ENCODE measurements at regions not wholly inside any gene's neighbourhood (a gene's known extent, or its start where the extent isn't known, plus 50 kb on each side); places are given as distances from the start of the nearest gene placed in this dataset.
A peak's percentile ranks its signal among the peaks of the same experiment; 100 is the strongest.

DNA sequence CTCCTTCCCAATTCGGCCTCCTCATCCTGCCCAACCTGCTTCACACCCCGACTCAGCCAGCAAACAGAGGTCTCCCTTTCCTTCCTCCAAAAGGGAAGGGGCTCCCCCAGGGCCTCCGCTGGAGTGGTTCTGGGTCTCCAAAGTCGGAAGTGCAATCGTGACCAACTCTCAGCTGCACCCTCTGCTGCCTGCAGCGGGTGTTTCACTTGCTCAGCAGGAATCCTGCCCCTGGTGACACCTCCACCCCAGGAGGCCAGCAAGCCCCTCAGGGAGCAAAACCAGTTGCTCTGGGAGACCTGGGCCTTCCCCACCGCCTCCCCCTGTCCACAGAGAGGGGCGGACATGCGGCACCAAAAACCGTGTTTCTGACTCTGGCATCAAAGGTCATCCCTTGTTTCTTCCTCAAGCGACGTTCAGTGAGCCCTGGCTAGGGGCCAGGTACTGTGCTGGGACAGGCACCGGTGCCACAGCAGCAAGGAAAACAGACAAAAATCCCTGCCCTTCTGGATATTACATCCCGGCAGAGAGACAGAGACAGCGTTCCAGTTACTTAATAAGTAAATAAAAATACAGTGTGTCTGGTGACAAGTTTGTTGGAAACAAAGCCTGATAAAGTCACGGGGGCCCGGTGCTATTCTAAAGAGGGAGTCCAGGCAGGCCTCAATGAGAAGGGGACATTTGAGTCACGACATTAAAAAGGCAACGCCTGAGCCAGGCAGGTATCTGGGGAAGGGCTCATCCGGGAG is 219.0 kb downstream of the BMP7 start:
- CTCF ChIA-PET: no interaction called here
- no peaks in the 10 kb centered on the region for H3K36me3 Mint-ChIP-seq
- H3K4me1 Mint-ChIP-seq: no peaks in the 10 kb centered on the region
- no peak for ATAC-seq
- no peak overlapping the region for H3K27ac Mint-ChIP-seq
- no peaks in the 10 kb centered on the region for H3K27me3 Mint-ChIP-seq
- no peak for DNase-seq
- no peak overlapping the region for H3K4me3 Mint-ChIP-seq
- H3K9me3 Mint-ChIP-seq (ENCODE audit: low read depth): no peaks in the 10 kb centered on the region

DNA sequence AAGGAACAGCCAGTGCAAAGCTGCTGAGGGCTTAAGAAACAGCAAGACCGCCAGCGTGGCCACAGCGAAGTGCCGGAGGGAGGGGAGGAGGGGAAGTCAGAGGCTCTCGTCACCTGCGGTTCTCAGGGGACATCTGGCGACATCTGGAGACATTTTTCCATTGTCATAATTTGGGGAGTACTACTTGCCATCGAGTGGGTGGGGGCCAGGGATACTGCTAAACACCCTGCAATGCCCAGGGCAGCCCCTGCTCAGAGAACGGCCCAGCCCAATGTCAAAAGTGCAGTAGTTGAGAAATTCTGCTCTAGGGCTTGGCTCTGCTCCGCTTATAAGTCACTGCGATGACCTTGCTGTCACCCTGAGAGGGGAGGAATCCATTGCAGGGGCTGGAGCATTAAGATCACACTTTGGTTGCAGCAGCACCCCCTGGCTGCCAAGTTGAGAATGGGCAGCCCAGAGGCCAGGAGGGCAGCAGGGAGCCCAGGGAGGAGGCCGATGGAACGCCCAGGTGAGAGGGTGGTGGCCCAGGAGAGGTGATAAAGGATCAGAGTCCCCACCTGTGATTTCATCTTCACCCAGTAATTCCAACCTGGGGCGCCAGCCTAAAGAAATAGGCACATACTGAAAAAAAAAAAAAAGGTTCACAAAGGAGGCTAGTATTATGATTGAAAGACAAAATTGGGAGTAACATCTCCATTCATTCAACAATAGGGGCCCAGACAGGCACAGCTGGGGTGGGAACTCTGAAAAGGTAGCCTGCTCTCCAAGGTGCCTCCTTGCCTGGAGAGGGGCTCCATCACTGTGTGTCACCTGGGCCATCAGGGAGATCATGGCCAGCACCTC is 218.2 kb downstream of the BMP7 start:
- Mint-ChIP-seq H3K27me3 (no peaks in the 10 kb centered on the region), H3K27ac (no peak overlapping the region), H3K4me1 (no peaks in the 10 kb centered on the region), H3K4me3 (no peak overlapping the region), H3K36me3 (no peaks in the 10 kb centered on the region), H3K9me3 (ENCODE audit: low read depth) (no peaks in the 10 kb centered on the region)
- ATAC-seq (no peak), DNase-seq (no peak)
- CTCF ChIA-PET: no interaction called here

DNA sequence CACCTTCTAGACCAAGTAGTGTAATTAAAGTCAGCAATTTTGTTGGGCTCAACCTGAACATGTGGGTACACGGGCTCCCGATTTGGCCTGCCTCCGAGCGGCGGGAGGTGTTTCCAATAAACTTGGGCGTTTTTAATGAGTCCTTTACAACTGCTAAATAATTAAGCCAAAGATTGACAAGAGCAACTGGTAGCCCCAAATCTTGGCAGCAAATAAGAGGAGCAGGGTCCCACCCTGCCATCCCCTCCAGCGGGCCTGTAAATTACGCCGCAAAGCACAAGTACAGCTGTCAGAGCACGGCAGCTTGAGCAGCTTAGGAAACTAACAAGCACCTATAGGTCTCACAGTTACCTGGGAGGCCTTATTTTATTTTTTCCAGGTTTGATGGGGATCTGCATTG is 217.1 kb downstream of the BMP7 start:
- Mint-ChIP-seq H3K36me3 (no peaks in the 10 kb centered on the region), H3K27me3 (no peaks in the 10 kb centered on the region), H3K4me1 (no peaks in the 10 kb centered on the region), H3K9me3 (ENCODE audit: low read depth) (no peaks in the 10 kb centered on the region), H3K4me3 (no peak overlapping the region), H3K27ac (no peak overlapping the region)
- no peak for ATAC-seq
- CTCF ChIA-PET: no interaction called here
- DNase-seq: no peak

DNA sequence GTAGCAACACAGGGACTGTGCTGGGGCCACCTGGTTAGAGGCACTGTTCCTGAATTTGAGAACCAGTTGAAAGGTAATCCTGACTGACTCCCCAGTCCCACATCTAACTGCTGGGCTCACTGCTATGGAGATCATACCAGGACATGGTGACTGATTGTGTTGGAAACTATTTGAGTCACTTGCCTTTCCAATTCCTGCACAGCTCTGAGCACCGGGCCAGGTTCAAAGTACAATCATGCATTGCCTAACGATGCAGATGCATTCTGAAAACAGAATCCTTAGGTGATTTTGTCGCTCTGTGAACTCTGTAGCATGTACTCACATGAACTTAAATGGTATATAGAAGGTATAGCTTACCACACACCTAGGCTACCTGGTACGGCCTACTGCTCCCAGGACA is 215.3 kb downstream of the BMP7 start:
- CTCF ChIA-PET: no interaction called here
- no peak for DNase-seq
- Mint-ChIP-seq H3K27ac (no peak overlapping the region), H3K4me3 (no peak overlapping the region), H3K27me3 (no peaks in the 10 kb centered on the region), H3K4me1 (no peaks in the 10 kb centered on the region), H3K36me3 (no peaks in the 10 kb centered on the region), H3K9me3 (ENCODE audit: low read depth) (no peaks in the 10 kb centered on the region)
- no peak for ATAC-seq

DNA sequence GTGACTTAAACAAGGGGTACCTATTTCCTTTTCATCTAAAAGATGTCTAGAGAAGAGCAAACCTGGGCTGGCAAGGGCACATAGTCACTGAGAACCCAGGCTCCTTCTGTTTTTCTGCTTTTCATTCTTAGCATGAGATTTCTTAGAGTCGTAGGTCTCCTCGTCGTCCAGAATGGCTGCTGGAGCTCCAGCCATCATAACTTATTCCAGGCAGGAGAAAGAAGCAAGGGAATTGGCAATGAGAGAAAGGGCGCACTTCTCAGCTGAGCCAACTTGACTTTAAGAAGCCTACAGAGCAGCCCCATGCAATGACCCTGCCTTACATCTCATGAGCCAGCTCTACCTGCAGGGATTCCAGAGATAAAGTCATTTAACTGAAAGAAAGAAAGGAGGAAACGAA is 213.4 kb downstream of the BMP7 start:
- DNase-seq: no peak
- Mint-ChIP-seq H3K4me3 (no peak overlapping the region), H3K36me3 (no peaks in the 10 kb centered on the region), H3K4me1 (no peaks in the 10 kb centered on the region), H3K9me3 (ENCODE audit: low read depth) (no peaks in the 10 kb centered on the region), H3K27me3 (peaks cover 1% of the 10 kb centered on the region), H3K27ac (no peak overlapping the region)
- no peak for ATAC-seq
- CTCF ChIA-PET: no interaction called here

DNA sequence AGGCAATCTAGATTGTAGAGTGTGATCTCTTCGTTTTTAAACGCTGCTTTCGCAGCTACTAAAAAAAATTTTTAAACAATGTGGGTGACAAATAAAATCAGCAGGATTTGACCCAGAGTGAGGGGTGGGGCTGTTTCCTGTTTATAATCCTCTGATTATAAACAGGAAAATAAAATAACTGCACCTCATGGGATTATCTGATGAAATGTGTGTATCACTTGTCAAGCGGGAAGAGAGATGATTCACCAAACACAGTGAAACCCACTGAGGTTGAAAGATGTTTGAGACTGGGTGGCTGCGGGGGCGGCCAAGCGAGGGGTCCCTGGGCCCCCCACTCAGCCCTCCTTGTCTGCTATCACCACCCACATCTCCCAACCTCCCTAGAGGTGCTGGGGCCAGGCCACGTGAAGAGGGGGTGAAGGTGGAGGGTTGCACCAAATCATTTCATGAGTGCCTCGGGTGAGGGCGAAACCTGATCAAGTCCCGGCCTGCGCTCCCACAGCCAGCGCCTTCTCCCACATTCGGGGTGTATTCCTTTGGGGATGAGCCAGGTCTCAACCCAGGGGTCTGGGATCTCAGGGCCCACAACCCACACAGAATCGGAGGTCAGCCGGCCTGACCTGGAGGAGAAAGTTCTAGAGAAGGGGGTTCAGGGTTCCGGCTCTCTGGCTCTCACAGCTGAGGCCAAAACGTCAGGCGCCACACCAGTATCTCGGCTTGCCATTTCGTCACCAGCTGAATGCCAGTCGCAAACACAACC is 212.5 kb downstream of the BMP7 start:
- DNase-seq: no peak
- Mint-ChIP-seq H3K4me1 (peaks cover 2% of the 10 kb centered on the region), H3K27me3 (peaks cover 6% of the 10 kb centered on the region), H3K4me3 (no peak overlapping the region), H3K9me3 (ENCODE audit: low read depth) (no peaks in the 10 kb centered on the region), H3K36me3 (no peaks in the 10 kb centered on the region), H3K27ac (no peak overlapping the region)
- CTCF ChIA-PET: no interaction called here
- ATAC-seq: no peak

DNA sequence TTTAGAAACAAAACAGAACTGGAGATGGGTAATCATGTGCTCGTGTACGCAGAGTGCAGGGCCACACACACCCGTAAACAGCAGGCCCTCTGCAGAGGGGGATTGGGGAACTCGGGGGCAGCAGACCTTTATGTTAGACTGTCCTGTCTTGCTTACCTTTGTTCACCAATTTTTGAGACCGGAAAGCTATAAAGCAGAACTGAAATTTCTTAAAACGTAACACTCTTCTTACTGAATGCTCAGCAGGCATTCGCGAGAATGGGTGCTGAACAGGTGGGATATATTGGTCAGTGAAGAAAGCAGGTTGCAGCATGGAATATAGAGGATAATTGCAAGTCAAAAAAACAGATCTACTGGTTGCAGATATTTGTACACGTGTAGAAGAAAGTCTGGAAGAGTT is 211.1 kb downstream of the BMP7 start:
- Mint-ChIP-seq H3K4me3 (no peak overlapping the region), H3K9me3 (ENCODE audit: low read depth) (no peaks in the 10 kb centered on the region), H3K27me3 (peaks cover 6% of the 10 kb centered on the region), H3K4me1 (peaks cover 11% of the 10 kb centered on the region), H3K27ac (no peak overlapping the region), H3K36me3 (no peaks in the 10 kb centered on the region)
- ATAC-seq (no peak), DNase-seq (no peak)
- CTCF ChIA-PET: no interaction called here

DNA sequence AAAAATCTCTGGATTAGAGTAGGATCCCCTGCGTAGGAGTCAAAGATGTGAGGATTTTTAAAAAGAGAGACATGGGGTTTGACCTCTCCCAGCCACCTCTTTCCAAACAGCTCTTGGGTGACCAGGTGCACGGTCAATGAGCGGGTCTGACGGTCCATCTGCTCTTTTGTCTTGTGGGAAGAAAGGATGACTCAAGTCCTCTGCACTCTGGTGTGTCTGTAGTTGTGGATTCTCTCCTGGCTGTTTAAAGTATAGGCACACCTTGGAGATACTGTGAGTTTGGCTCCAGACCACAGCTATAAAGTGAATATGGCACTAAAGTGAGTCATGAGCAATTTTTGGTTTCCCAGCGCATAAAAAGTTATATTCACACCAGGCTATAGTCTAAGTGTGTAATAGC is 209.8 kb downstream of the BMP7 start:
- H3K27ac Mint-ChIP-seq: no peak overlapping the region
- no peaks in the 10 kb centered on the region for H3K36me3 Mint-ChIP-seq
- ATAC-seq (no peak), DNase-seq (no peak)
- CTCF ChIA-PET: no interaction called here
- H3K27me3 Mint-ChIP-seq: peaks cover 13% of the 10 kb centered on the region
- H3K4me1 Mint-ChIP-seq: peaks cover 14% of the 10 kb centered on the region
- no peak overlapping the region for H3K4me3 Mint-ChIP-seq
- no peaks in the 10 kb centered on the region for H3K9me3 Mint-ChIP-seq (ENCODE audit: low read depth)

DNA sequence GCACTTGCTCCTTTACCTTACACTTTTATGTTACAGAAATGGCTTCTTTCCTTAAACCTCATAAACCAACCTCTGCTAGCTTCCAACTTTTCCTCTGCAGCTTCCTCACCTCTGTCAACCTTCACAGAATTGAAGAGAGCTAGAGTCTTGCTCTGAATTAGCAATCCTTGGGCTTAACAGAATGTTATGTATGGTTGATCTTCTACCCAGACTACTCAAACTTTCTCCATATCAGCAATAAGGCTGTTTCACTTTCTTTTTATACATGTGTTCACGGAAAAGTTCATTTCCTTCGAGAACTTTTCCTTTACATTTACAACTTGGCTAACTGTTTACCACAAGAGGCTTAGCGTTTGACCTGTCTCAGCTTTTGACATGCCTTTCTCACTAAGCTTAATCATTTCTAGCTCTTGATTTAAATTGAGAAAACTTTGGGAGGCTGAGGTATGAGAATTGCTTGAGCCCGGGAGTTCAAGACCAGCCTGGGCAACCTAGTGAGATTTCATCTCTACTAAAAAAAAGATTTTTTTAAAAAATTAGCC is 207.3 kb downstream of the BMP7 start:
- Mint-ChIP-seq H3K27me3 (peaks cover 23% of the 10 kb centered on the region), H3K27ac (no peak overlapping the region), H3K4me1 (peaks cover 14% of the 10 kb centered on the region), H3K9me3 (ENCODE audit: low read depth) (no peaks in the 10 kb centered on the region), H3K4me3 (no peak overlapping the region), H3K36me3 (no peaks in the 10 kb centered on the region)
- CTCF ChIA-PET: interaction anchor here (1.2 kb wide), 1 partner anchor 14 kb away, joined by 3 read pairs; no protein-coding TSS in a partner anchor
- ATAC-seq (no peak), DNase-seq (no peak)

DNA sequence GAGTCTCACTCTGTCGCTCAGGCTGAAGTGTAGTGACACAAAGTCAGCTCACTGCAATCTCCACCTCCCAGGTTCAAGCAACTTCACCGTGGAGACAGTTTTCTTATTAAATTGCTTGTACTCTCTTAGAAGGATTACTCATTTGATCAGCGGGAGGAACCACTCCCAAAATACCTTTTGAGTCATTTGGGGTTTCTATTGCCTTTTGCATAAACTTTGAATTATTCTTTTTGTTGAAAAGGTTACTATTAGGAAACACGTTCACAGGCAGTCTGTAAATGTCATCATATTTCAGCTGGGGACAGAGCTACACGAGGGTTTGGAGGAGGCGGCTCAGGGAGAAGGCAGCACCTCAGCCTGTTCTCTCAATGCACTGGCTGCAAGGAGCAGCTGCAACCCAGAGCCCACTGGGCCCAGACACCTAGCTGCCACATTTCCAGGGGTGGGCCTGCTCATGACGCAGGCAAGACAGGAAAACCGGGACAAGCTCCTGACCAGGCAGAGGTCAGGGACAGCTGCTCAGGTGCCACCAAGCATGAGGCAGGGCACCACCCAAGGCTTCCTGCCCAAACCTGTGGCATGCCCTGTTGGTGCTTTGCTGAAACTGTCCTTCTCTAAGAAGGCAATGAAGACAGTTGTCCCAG is 205.9 kb downstream of the BMP7 start:
- Mint-ChIP-seq H3K4me1 (peaks cover 14% of the 10 kb centered on the region), H3K36me3 (no peaks in the 10 kb centered on the region), H3K27ac (no peak overlapping the region), H3K27me3 (peaks cover 23% of the 10 kb centered on the region), H3K4me3 (no peak overlapping the region), H3K9me3 (ENCODE audit: low read depth) (no peaks in the 10 kb centered on the region)
- CTCF ChIA-PET: no interaction called here
- ATAC-seq (peak; percentile 30), DNase-seq (no peak)

DNA sequence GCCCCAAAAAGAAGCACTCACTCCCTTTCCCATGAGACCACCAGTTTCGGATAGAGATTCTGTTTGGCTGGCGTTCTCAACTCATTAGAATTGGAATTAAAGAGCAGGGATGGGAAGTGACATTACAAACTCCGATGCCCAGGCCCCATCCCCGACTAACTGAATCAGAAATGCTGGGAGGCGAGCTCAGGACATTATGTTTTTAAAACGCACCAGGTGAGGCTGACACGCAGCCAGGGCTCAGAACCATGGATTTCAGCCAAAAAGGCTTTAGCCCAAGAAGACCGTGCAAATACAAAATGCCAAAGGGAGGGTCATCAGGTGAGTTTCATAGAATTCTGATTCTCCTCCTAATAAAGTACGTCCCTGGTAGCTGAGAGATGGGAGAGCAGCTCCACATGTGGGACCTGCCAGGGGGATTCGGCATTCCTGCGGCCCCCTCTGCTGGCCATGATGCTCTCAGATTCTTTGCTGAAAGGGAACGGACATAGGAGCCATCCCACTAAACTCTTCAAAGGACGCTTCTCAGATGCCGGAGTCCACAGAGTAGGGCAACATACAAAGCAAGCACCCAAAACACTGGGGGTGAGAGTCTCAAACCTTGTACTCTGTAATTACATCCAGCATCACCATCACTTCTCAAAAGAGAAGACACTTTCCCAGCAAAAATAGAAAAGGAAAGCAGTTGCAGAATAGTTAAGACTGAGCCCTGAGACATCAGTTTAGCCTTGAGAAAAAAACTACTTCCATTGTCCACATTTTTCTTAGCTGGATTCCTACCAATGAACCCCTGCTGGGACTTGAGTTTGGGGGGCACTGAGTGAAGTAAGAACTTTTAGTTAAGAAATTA is 205.2 kb downstream of the BMP7 start:
- H3K9me3 Mint-ChIP-seq (ENCODE audit: low read depth): no peaks in the 10 kb centered on the region
- no peaks in the 10 kb centered on the region for H3K36me3 Mint-ChIP-seq
- H3K4me3 Mint-ChIP-seq: no peak overlapping the region
- no peak overlapping the region for H3K27ac Mint-ChIP-seq
- ATAC-seq (no peak), DNase-seq (no peak)
- CTCF ChIA-PET: no interaction called here
- H3K27me3 Mint-ChIP-seq: peaks cover 28% of the 10 kb centered on the region
- H3K4me1 Mint-ChIP-seq: peaks cover 14% of the 10 kb centered on the region

DNA sequence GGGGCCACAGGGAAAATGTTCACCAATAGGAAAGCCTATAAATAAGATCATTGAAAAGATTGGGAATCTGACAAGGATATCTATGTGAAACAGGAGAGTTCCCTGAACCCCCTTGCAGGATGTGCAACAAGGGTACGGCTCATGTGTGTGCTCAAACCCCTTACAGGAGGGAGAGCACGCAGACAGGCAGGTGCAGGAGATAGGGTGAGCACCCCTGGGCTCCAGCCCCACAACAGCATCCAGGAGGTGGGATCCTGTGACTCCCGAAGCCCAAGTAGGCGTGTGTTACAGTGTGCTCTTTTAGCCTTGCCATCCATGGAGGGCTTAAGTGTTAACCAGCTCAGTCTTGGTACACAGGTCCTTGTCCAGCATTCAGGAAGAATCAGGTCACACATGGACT is 204.2 kb downstream of the BMP7 start:
- CTCF ChIA-PET: no interaction called here
- Mint-ChIP-seq H3K9me3 (ENCODE audit: low read depth) (no peaks in the 10 kb centered on the region), H3K27ac (no peak overlapping the region), H3K36me3 (no peaks in the 10 kb centered on the region), H3K4me3 (no peak overlapping the region), H3K27me3 (peaks cover 34% of the 10 kb centered on the region), H3K4me1 (peaks cover 14% of the 10 kb centered on the region)
- ATAC-seq: no peak
- no peak for DNase-seq
